H1 (cell line): ENCODE measurements at regions not wholly inside any gene's neighbourhood (a gene's known extent, or its start where the extent isn't known, plus 50 kb on each side); places are given as distances from the start of the nearest gene placed in this dataset.

ENCODE experiments used
- BACH1 ChIP-seq: IDR thresholded peaks from 2 replicates; pipeline ENCODE4 v1.6.1; 2012; ENCODE audit warnings: low read length, improper control_type of control experiment
- CTBP2 ChIP-seq: IDR thresholded peaks from 2 replicates; pipeline ENCODE4 v1.7.0; 2011; ENCODE audit warnings: borderline replicate concordance, mild to moderate bottlenecking, moderate library complexity, mixed read lengths, low read length; ENCODE audit not compliant: insufficient read depth, insufficient read length
- KDM5A ChIP-seq: fragments of 200-600 bp; IDR thresholded peaks from 2 replicates; pipeline ENCODE4 v1.7.1; 2012; ENCODE audit warnings: mild to moderate bottlenecking, low read length, inconsistent platforms, mixed read lengths
- POLR2A ChIP-seq, 2 experiments: IDR thresholded peaks; 1 replicate in 1 of 2; 2 replicates in 1 of 2; pipeline ENCODE4 v1.6.1; 2011; ENCODE audit warnings: low read depth in 2 of 2, low read length in 2 of 2, mild to moderate bottlenecking in 2 of 2; ENCODE audit errors: control extremely low read depth in 1 of 2
- SRF ChIP-seq: IDR thresholded peaks from 2 replicates; pipeline ENCODE4 v1.6.1; 2011; ENCODE audit warnings: mild to moderate bottlenecking, low read depth, low read length, moderate library complexity
- TEAD4 ChIP-seq: IDR thresholded peaks from 2 replicates; pipeline ENCODE4 v1.6.1; 2012; ENCODE audit warnings: low read depth, low read length, inconsistent platforms, mixed read lengths

- TF ChIP-seq TEAD4 (no peak), CTBP2 (no peak), BACH1 (no peak), POLR2A (IDR thresholded peaks at IDR 0.05; ENCODE audit: control extremely low read depth in 1 of 2, low read depth in 2 of 2, low read length in 2 of 2) (no peak), KDM5A (no peak), SRF (no peak)
Measured at GRCh38 chr13:86309881-86310280, 510.7 kb upstream of the SLITRK6 start (continued).
